IMR-90 (cell line): ENCODE measurements at regions not wholly inside any gene's neighbourhood (a gene's known extent, or its start where the extent isn't known, plus 50 kb on each side); places are given as distances from the start of the nearest gene placed in this dataset.

Source experiments
- ATAC-seq: fragments of 200-7000 bp; cut with Tn5 transposase; 2 replicates; pipeline ENCODE4 v1.9.1; 2020; ENCODE audit warnings: low read depth, mild to moderate bottlenecking, moderate library complexity
- BruUV-seq: library from RNA; stranded (reverse); fragments of 400-500 nt; replicated peaks from 2 replicates; lab custom pipeline; 2021; lab: Mats Ljungman, UMichigan
- CTCF ChIA-PET: fragments of 300-600 bp; formaldehyde crosslinking; extraction: SDS; loops from one replicate; lab custom pipeline; 2021; ENCODE audit warnings: antibody characterized with exemption; lab: Yijun Ruan, JAX
- POLR2A ChIA-PET: fragments of 300-600 bp; sonication (Branson Sonifier 250); formaldehyde crosslinking; loops from one replicate; lab custom pipeline; 2022; ENCODE audit warnings: antibody characterized with exemption; ENCODE audit not compliant: unreplicated experiment; lab: Charles Lee
- DNase-seq: peaks from one replicate; pipeline ENCODE4 v3.0.0; 2013
- H2AFZ ChIP-seq: replicated peaks from 2 replicates; pipeline ENCODE3; 2013; ENCODE audit warnings: low read length, mild to moderate bottlenecking; ENCODE audit not compliant: poor library complexity
- H2AK5ac ChIP-seq: 2 replicates; pipeline ENCODE4 v1.6.1; 2013; ENCODE audit warnings: low read depth, low read length, inconsistent platforms
- H2AK9ac ChIP-seq: replicated peaks from 2 replicates; pipeline ENCODE3; 2013; ENCODE audit warnings: mild to moderate bottlenecking, low read depth, low read length, moderate library complexity; ENCODE audit not compliant: poor library complexity
- H2BK120ac ChIP-seq: 2 replicates; pipeline ENCODE4 v1.6.1; 2013; ENCODE audit warnings: low read depth, low read length, inconsistent platforms
- H2BK15ac ChIP-seq: 3 replicates; pipeline ENCODE4 v1.6.1; 2013; ENCODE audit warnings: low read depth, low read length, inconsistent platforms
- H2BK20ac ChIP-seq: 2 replicates; pipeline ENCODE4 v1.6.1; 2013; ENCODE audit warnings: low read depth, mild to moderate bottlenecking, inconsistent platforms, low read length, moderate library complexity
- H2BK5ac ChIP-seq: 2 replicates; pipeline ENCODE4 v1.6.1; 2013; ENCODE audit warnings: mild to moderate bottlenecking, low read depth, low read length, inconsistent platforms; ENCODE audit not compliant: poor library complexity, severe bottlenecking
- H3K14ac ChIP-seq: replicated peaks from 2 replicates; pipeline ENCODE4 v1.6.1; 2013; ENCODE audit warnings: low read depth, low read length, inconsistent platforms
- H3K18ac ChIP-seq: 2 replicates; pipeline ENCODE4 v1.6.1; 2013; ENCODE audit warnings: low read depth, low read length, control low read depth
- H3K23ac ChIP-seq: 2 replicates; pipeline ENCODE4 v1.6.1; 2013; ENCODE audit warnings: low read depth, low read length, inconsistent platforms
- H3K27ac ChIP-seq: 2 replicates; pipeline ENCODE4 v1.5.1; 2013; ENCODE audit warnings: mild to moderate bottlenecking, control low read depth, low read length; ENCODE audit not compliant: insufficient read depth
- H3K27me3 ChIP-seq: 2 replicates; pipeline ENCODE4 v1.6.1; 2013; ENCODE audit warnings: low read length; ENCODE audit not compliant: control insufficient read depth, insufficient read depth
- H3K36me3 ChIP-seq: 2 replicates; pipeline ENCODE4 v1.6.1; 2013; ENCODE audit warnings: low read length, mixed read lengths; ENCODE audit not compliant: control insufficient read depth, insufficient read depth
- H3K4ac ChIP-seq: 2 replicates; pipeline ENCODE4 v1.6.1; 2013; ENCODE audit warnings: low read depth, low read length, inconsistent platforms
- H3K4me1 ChIP-seq: 2 replicates; pipeline ENCODE4 v1.6.1; 2013; ENCODE audit warnings: low read length, mixed read lengths; ENCODE audit not compliant: control insufficient read depth, insufficient read depth
- H3K4me2 ChIP-seq: 2 replicates; pipeline ENCODE4 v1.6.1; 2013; ENCODE audit warnings: low read depth, mild to moderate bottlenecking, control low read depth, low read length, moderate library complexity
- H3K4me3 ChIP-seq: 2 replicates; pipeline ENCODE4 v1.5.1; 2013; ENCODE audit warnings: low read depth, mild to moderate bottlenecking, control low read depth, low read length, moderate library complexity; ENCODE audit not compliant: insufficient read depth
- H3K56ac ChIP-seq: 2 replicates; pipeline ENCODE4 v1.6.1; 2013; ENCODE audit warnings: low read length, inconsistent platforms; ENCODE audit not compliant: insufficient read depth; ENCODE audit errors: extremely low read depth
- H3K79me1 ChIP-seq, 2 experiments: 2 replicates each; pipeline ENCODE4 v1.6.1; 2013; ENCODE audit warnings: low read length in 2 of 2, inconsistent platforms in 1 of 2, low read depth in 1 of 2
- H3K9ac ChIP-seq: 2 replicates; pipeline ENCODE4 v1.6.1; 2013; ENCODE audit warnings: low read depth, low read length, control low read depth
- H3K9me1 ChIP-seq: 2 replicates; pipeline ENCODE4 v1.6.1; 2013; ENCODE audit warnings: low read length, inconsistent platforms; ENCODE audit not compliant: insufficient read depth
- H3K9me3 ChIP-seq: 2 replicates; pipeline ENCODE4 v1.6.1; 2013; ENCODE audit warnings: low read length; ENCODE audit not compliant: control insufficient read depth, insufficient read depth
- H4K20me1 ChIP-seq: 2 replicates; pipeline ENCODE4 v1.6.1; 2013; ENCODE audit warnings: low read length, inconsistent platforms; ENCODE audit not compliant: insufficient read depth
- H4K5ac ChIP-seq: 2 replicates; pipeline ENCODE4 v1.6.1; 2013; ENCODE audit warnings: mild to moderate bottlenecking, low read depth, low read length, control low read depth
- H4K8ac ChIP-seq, 2 experiments: 2 replicates each; pipeline ENCODE4 v1.6.1; 2013; ENCODE audit warnings: low read depth in 2 of 2, low read length in 2 of 2, control low read depth in 1 of 2, inconsistent platforms in 1 of 2
- H4K91ac ChIP-seq: 2 replicates; pipeline ENCODE4 v1.6.1; 2013; ENCODE audit warnings: low read depth, low read length, inconsistent platforms; ENCODE audit not compliant: insufficient read depth
- MAZ ChIP-seq: IDR thresholded peaks from 2 replicates; pipeline ENCODE4 v1.6.1; 2012; ENCODE audit warnings: low read depth, mild to moderate bottlenecking, low read length, improper control_type of control experiment, moderate library complexity, borderline replicate concordance
- MXI1 ChIP-seq: IDR thresholded peaks from 2 replicates; pipeline ENCODE4 v1.6.1; 2012; ENCODE audit warnings: low read depth, mild to moderate bottlenecking, low read length, moderate library complexity, borderline replicate concordance
- NFE2L2 ChIP-seq: fragments of 150-350 bp; IDR thresholded peaks from 2 replicates; pipeline ENCODE4 v1.6.1; 2016; ENCODE audit warnings: low read depth, mild to moderate bottlenecking, low read length
- whole genome bisulfite sequencing, 2 experiments: methylation state at CpG; one replicate each; pipeline versions ENCODE4 v1.1.5 to v1.1.7; 2013; ENCODE audit warnings: missing lambda C conversion rate in 2 of 2; ENCODE audit not compliant: insufficient read length in 1 of 2; ENCODE audit errors: extremely low coverage in 2 of 2; 5-methylcytosine and 5-hydroxymethylcytosine counted together
- dilution Hi-C: fragments of 300-500 bp; cut with HindIII; formaldehyde crosslinking; loops from one replicate; pipeline ENCODE4 v1.14.3; 2018; ENCODE audit warnings: low sequenced_read_pairs; ENCODE audit not compliant: unreplicated experiment
- in situ Hi-C: fragments of 300-500 bp; cut with MboI; formaldehyde crosslinking; loops from 3 replicates; pipeline ENCODE4 v1.14.3; 2019; ENCODE audit warnings: low sequenced_read_pairs, inconsistent platforms, mixed read lengths
- intact Hi-C: fragments of 100-400 bp; cut with micrococcal nuclease; formaldehyde crosslinking; loops from 2 replicates; pipeline ENCODE4 v1.10.0; 2022

DNA sequence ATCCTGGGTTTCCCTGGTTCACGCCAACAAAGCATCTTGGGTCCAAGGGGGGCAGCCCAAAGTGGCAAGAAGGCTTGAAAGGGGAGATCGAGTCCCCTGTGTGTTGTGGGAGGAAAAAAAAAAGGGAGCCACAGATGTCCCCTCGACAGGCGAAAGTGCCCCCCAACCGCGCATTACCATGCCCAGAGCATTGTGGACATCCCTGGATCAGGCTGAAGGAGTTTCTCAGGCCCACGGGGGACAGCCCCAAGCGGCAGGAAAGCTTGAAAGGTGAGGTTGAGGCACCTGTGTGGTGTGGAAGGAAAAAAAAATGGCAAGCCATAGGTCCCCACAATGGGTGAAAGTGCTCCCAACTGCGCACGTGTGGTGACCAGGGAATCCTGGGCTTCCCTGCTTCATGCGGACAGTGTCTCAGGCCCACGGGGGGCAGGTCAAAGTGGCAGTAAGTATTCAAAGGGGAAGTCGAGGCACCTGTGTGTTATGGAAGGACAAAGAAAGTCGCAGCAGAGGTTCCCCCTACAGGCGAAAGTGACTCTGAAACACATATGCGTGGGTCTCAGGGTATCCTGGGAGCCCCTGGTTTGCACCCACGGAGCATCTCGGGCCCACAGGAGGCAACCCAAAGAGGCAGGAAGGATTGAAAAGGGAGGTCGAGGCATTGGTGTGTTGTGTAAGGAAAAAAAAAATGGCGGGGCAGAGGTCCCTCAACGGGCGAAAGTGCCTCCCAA, 580.1 kb downstream of the ALG10 start:
- Histone ChIP-seq H3K36me3 (no peaks in the 10 kb centered on the region), H2BK15ac (no peak overlapping the region), H3K9ac (no peak overlapping the region), H4K91ac (no peak overlapping the region), H3K56ac (no peak overlapping the region), H3K27me3 (no peaks in the 10 kb centered on the region), H3K79me1 (no peaks in the 10 kb centered on the region), H2AFZ (no peak overlapping the region), H4K8ac (no peak overlapping the region), H3K4me2 (no peak overlapping the region), H2AK9ac (no peak overlapping the region), H2AK5ac (no peak overlapping the region), H2BK20ac (no peak overlapping the region), H2BK120ac (no peak overlapping the region), H3K4me3 (no peak overlapping the region), H3K4me1 (no peaks in the 10 kb centered on the region), H4K20me1 (no peaks in the 10 kb centered on the region), H4K5ac (no peak overlapping the region), H3K9me1 (no peaks in the 10 kb centered on the region), H2BK5ac (no peak overlapping the region), H3K23ac (no peak overlapping the region), H3K27ac (no peak overlapping the region), H3K14ac (no peak overlapping the region), H3K4ac (no peak overlapping the region), H3K9me3 (peaks cover 68% of the 10 kb centered on the region), H3K18ac (no peak overlapping the region)
- dilution Hi-C loops, result no loop called here
- intact Hi-C loops, result no loop called here
- CTCF ChIA-PET, result no interaction called here
- BruUV-seq, result no TSS peak
- ATAC-seq (no peak), DNase-seq (no peak)
- POLR2A ChIA-PET, result no interaction called here
- in situ Hi-C loops, result no loop called here
- WGBS, 2 experiments, result 80% methylated on average over 2 of the region's 22 CpGs; no CpG with 5 or more reads in 1 of the 2 experiments
- TF ChIP-seq NFE2L2, result no peak
- no peak for TF ChIP-seq MXI1
- TF ChIP-seq MAZ, result no peak
